MM.1S (cell line): ENCODE measurements at regions not wholly inside any gene's neighbourhood (a gene's known extent, or its start where the extent isn't known, plus 50 kb on each side); places are given as distances from the start of the nearest gene placed in this dataset.

ENCODE experiments used
- EZH2phosphoT487 ChIP-seq: fragments of 300-600 bp; sonication (generic); IDR thresholded peaks from 2 replicates; pipeline ENCODE4 v1.6.1; 2018; ENCODE audit warnings: antibody characterized with exemption, low read length
- TF ChIP-seq, protein P1 (sequence below): fragments of 300-600 bp; sonication (generic); IDR thresholded peaks from 2 replicates; pipeline ENCODE4 v1.5.1; 2016; ENCODE audit warnings: antibody characterized with exemption, low read length, mixed read lengths

DNA sequence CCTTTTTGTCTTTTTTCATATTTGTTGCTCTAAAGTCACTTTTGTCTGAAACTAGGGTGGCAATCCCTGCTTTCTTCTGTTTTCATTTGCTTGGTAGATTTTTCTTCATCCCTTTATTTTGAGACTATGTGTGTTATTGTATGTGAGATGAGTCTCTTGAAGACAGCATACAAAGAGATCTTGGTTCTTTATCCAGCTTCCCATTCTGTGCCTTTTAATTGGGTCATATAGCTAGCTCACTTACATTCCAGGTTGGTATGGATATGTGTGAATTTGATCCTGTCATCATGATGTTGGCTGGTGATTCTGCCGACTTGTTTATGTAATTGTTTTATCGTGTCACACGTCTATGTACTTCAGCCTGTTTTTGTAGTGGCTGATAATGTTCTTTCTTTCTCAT, 267.7 kb upstream of the MGAT4C start:
- TF ChIP-seq, protein P1, sequence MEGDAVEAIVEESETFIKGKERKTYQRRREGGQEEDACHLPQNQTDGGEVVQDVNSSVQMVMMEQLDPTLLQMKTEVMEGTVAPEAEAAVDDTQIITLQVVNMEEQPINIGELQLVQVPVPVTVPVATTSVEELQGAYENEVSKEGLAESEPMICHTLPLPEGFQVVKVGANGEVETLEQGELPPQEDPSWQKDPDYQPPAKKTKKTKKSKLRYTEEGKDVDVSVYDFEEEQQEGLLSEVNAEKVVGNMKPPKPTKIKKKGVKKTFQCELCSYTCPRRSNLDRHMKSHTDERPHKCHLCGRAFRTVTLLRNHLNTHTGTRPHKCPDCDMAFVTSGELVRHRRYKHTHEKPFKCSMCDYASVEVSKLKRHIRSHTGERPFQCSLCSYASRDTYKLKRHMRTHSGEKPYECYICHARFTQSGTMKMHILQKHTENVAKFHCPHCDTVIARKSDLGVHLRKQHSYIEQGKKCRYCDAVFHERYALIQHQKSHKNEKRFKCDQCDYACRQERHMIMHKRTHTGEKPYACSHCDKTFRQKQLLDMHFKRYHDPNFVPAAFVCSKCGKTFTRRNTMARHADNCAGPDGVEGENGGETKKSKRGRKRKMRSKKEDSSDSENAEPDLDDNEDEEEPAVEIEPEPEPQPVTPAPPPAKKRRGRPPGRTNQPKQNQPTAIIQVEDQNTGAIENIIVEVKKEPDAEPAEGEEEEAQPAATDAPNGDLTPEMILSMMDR = no peak
- TF ChIP-seq EZH2phosphoT487 = no peak
